Amniotic epithelial cell (primary cell): ENCODE measurements at regions not wholly inside any gene's neighbourhood (a gene's known extent, or its start where the extent isn't known, plus 50 kb on each side); places are given as distances from the start of the nearest gene placed in this dataset.

Experiments used
- DNase-seq: peaks from one replicate; pipeline ENCODE4 v3.0.0-alpha.2; 2010; ENCODE audit warnings: low read depth

- no peak for DNase-seq
Observed at GRCh38 chr11:107140983-107141382, 122.7 kb upstream of the GUCY1A2 start.

- no peak for DNase-seq
Observed at GRCh38 chr11:107139396-107139795, 121.1 kb upstream of the GUCY1A2 start.

- no peak for DNase-seq
Observed at GRCh38 chr11:107136892-107137291, 118.6 kb upstream of the GUCY1A2 start.

- no peak for DNase-seq
Observed at GRCh38 chr11:107131756-107132155, 113.5 kb upstream of the GUCY1A2 start.

- no peak for DNase-seq
Observed at GRCh38 chr11:107123022-107123421, 104.7 kb upstream of the GUCY1A2 start.

- DNase-seq, result no peak
Observed at GRCh38 chr11:107118025-107118720, 99.9 kb upstream of the GUCY1A2 start.

GRCh38 chr11:107116358-107116757 lies 98.1 kb upstream of the GUCY1A2 start:
- DNase-seq, result peak; percentile 42

- DNase-seq, result no peak
Observed at GRCh38 chr11:107102692-107103477, 84.6 kb upstream of the GUCY1A2 start.

- DNase-seq, result no peak
Observed at GRCh38 chr11:107092667-107093066, 74.4 kb upstream of the GUCY1A2 start.

GRCh38 chr11:107078375-107078774 lies 60.1 kb upstream of the GUCY1A2 start:
- DNase-seq, result no peak

GRCh38 chr11:107076832-107077231 lies 58.6 kb upstream of the GUCY1A2 start:
- no peak for DNase-seq

- DNase-seq, result no peak
Observed at GRCh38 chr11:107071129-107071528, 52.9 kb upstream of the GUCY1A2 start.
